NOMO-1 treated with dmso at 0.1 percent for 144 hours (cell line): ENCODE measurements at regions not wholly inside any gene's neighbourhood (a gene's known extent, or its start where the extent isn't known, plus 50 kb on each side); places are given as distances from the start of the nearest gene placed in this dataset.

Experiments used
- DNase-seq: peaks from one replicate; lab custom pipeline; 2025; ENCODE audit not compliant: unreplicated experiment; lab: John Stamatoyannopoulos, UW

DNA sequence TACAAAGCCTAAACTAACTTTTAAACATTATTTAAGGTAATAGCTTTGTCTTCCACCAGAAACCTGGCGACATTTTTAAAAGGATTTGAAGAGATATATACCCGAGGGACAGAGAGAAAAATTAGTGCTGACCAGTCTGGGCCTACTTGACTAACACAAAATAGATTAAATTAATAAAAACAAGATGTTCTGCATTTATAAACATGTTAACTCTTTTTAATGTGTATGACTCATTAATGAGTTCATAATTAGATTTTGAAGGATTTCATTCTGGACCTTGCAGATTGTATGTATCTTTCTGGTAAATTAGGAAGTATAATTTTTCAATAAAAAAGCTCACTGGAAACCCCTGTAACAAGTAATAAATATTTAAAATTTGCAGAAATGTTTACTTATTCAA lies 459.1 kb upstream of the CDH9 start:
- DNase-seq, result no peak

DNA sequence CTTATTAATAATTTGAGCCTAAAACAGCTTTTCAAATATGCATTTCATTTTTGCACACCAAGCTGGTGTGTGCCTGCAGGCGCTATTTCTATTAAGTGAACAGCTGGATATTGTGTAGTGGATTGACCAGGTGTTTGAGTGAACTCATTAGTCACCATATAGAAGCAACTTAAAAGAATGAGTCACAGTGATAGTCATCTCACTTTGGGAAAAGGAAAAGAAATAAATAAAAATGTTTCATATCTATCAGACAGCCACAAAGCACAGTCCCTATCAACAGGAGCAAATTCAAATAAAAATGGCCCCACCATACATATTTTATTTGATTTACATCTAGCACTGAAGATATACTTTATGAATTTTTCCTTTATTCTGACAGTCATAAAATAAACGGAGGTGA lies 456.5 kb upstream of the CDH9 start:
- no peak for DNase-seq

DNA sequence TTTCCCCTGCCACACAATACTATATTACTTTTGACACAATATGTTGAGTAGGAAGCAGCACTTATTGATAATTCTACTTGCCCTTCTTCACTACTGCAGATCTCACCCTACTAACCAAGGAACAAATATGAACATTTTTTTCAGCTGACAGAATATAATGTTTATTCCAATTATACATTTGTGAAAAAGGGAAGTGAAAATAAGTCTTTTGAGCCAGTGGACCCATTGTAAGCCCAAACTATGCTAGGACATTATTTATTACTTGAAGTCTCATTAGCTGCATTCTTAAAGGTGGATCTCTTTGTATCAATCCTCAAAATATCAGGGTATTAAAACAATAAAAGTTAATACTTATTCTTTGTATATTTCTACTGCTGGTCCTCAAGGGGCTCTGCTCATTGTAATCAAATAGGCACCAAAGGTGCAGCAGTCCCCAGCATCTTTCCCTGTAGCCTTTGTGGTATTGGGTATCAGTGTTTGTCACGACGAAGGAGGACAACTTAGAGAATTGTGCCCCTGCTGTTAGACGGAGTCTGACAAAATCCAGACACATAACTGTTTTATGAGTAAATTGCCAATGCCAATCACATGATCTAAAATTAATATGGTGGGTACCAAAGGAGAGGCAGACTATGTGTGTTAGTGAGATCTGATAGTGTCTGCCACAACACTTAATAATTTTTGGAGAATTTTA lies 453.5 kb upstream of the CDH9 start:
- no peak for DNase-seq

DNA sequence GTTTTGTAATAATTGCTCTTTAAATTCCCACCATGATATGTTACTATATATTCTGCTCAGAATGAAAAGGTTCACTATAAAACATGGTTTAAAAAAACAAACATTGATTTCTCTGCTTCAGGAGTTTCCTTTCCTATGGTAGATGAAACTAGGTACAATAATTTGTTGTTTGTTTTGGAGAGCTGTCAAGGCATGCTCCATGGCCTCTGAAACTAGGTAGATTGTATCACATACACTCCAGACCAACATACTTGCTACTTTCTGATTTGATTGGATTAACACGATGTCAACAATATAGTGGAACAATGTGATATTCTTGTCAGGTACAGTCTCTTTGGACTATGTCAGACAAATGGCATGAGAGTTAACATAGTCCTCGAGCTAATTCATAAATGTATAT lies 452.7 kb upstream of the CDH9 start:
- DNase-seq, result no peak

DNA sequence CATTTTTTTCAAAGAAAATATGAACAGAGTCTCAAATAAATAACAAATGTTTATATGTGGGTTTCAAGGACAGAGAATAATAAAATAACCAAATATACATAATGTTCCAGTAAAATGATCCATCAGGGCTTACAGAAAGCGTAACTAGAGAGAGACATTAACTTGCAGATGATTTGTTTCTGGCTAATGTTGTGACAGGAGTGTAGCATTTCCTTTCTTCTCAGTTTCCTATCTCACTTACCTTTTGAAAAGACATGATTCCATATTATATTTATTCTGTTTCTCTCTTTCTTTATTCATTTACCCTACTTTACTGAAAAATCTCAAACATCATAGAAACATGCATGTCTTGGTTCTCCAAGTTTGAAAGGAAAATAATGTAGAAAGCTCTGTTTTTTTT lies 451.3 kb upstream of the CDH9 start:
- no peak for DNase-seq

DNA sequence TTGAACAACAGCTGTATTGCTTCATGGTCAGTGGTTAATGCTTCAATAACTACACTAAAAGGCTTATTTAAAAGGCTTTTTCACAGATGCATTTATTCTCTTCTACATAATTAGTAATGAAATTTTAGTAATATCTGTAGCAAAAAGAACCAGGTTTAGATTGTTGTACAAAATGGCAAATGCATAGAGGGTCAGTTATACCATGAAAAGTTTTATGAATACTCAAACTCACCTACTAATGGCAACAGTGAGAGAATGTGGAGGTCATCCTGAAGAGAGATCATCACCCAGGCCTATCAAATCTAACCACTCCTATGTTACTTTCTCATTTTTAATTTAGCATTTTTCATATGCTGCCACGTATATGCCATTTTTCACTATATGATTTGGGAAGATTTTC lies 444.3 kb upstream of the CDH9 start:
- no peak for DNase-seq

DNA sequence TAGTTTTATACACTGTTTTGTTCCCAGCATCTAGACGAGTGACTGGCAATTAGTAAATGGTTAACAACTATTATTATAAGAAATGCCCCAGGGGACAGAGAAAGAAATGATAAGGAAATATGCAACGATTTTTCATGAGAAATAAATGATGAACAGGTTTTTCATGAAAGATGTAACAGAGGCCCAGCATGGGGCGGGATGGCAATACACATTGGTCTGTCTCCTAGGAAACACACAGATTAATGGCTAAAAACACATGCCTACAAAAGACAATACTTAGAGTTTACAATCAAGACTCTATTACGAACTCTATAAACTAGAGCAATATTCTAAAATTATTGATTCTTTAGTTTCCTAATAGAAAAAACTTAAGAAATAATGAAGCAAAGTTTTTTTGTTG lies 441.5 kb upstream of the CDH9 start:
- DNase-seq, result no peak

DNA sequence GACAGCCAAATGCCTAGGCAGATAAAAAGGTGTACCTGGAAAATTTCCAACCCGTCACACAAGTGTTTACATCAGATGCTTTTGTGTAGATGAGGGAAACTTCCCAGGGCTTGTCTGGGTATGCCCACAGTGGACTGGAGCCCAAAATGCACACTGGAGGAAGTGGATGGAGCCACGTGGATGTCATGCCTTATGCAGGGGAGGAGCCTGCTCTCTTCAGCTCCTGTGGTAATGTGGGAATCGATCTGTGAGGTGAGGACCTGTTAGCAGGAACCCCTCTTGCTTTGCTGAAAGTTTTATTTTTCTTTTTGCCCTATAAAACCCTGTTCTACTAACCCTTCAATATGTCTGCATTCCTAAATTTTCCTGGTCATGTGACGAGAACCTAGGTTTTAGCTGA lies 439.2 kb upstream of the CDH9 start:
- DNase-seq, result no peak

DNA sequence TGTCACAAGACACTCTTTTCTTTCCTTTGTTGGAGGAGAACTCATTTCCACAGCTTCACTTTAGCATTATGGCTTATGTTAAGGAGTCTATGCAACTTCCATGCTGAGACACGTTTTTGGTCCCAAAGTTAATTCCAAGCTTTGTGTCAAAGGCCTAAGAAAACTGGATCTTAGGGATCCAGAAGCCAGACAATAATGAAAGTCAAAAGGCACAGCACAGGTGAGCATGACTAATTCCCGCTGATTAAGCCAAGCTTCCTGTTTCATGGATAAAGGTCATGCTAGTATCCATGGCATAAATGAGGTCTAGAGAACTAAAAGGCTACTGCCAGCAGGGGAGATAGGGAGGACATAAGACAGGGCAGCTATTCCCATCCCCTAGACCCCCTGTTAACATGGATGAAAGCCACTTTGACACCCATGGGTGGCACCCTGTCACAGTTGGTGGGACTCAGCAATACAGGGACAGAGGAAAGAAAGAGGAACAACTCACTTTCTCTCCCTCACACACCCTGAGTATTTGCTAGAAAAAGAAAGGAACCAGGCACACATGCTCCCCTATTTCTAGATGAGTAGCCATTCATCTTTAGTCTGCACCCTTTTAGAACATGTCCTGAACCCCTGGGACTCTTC lies 438.1 kb upstream of the CDH9 start:
- DNase-seq, result no peak

DNA sequence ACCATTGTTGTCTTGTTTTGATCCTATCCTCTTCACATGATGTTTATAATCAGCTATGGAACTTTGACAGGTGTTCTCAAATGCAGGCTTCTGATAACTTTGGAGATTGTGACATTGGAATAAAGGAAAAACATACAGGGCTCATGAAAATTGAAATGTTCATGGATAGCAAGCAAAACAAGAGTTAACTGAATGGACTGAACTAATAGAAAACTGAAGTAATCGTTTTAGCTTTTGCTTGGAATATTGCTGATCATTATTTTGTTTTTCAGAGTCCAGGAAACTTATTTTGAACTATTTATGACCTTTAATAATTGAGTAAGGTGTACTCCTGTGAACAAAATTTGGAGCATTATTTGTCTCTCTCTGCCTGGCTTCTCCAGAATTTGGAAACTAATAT lies 436.7 kb upstream of the CDH9 start:
- DNase-seq, result no peak

DNA sequence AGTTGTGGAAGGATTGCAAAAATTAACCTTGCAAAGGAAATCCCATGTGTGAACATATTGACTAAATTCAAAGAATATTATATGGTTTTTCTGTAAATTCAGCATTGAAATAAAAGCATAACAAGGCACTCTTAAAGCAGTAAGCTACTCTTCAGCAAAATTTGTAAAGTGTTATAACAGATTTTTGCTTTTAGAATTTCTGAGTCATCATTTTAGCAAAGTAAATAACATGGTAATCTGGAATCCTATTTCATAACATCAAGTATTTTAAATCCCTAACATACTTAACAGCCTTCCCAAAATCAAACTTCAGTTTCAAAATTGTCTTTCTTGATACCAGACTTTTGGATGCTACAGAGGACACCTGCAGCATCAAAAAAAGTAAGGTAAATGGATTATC lies 436.0 kb upstream of the CDH9 start:
- no peak for DNase-seq

DNA sequence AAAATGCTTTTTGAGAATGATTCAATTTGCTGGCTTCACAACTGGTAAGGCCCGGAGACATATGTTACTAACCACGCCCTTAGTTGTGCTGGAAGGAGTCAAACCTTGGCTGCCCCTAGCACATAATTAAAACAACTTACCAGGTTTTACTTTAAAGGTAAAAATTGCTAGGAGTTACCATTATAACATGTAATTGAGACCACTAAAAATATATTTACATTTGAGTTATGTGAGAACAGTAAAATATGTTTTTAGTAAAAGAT lies 435.6 kb upstream of the CDH9 start:
- no peak for DNase-seq

DNA sequence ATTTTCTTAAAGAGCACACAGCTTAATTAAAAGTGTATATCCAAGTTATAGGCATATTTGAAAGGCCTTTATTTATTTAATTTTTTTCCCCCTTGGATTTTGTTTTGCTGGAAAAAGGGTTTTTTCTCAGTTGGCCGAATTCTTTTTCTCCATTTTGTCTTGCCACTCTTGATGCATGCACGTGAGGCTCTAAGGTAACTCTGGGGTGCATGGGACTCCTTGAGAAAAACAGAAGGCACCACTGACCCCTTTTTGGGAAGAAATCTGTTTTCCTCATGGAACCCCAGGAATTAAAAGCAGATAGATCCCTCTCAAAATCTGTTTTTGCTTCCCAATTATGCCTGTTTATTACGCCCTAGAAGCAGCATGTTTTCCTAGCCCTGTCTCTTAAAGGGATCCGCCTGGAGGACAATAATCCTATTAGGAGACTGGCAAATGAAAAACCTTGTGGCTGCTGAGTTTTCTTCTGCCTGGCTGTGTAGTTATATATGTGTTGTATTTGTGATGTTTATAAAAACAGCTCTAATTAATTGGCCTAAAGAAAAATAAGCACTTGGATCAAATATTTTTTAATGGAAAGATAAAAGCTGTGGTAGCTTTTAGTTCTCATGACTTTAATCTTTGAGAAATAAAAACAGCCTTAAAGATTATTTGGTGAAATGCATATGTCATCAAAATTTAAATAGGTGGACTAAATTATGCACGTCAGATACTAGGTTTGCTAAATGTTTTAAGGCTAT lies 435.1 kb upstream of the CDH9 start:
- no peak for DNase-seq

DNA sequence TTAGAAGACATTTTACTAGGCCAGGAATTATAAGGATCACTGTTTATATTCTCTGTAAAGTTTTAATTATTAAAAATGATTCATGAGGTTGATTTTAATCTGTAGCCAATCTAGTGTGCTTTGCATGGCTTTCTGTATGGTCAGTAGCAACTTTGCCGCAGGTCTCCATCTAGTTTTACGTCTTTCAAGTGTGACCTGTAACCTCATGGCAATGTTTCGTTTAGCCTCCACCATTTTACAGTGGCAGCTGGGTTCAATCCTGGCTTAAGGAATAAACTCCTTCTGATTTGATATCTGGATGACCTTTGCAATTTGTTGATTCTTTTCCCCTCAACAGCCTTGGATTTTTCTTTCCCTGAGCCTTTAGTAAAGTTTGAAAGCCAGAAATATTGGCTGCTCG lies 434.5 kb upstream of the CDH9 start:
- no peak for DNase-seq

DNA sequence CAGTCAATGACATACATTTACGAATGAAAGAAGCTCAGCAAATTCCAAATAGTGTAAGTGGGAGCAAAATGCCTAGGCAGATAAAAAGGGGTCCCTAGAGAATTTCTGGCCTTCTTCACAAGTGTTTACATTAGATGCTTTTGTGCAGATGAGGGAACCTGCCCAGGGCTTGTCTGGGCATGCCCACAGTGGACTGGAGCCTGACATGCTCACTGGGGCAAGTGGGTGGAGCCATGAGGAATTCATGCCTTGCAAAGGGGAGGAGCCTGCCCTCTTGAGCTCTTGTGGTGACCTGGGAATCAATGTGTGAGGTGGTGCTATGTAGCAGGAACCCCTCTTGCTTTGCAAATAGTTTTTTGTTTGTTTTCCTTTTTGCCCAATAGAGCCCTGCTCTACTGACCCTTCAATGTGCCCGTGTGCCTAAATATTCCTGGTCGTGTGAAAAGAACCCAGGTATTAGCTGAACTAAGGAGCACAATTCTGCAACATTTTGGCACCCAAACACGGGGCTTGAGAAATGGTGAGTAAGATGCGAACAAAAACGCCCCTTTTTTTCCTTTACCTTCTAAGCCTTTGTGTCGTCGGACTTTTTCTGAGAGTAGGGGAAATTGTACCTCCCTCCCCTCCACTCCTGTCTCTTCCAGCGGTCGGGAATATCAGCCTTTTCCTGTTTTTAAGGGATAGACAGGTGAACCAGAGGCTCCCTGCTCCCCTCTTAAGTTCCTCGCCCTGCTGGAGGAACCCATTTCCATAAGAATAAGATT lies 433.8 kb upstream of the CDH9 start:
- DNase-seq, result no peak

DNA sequence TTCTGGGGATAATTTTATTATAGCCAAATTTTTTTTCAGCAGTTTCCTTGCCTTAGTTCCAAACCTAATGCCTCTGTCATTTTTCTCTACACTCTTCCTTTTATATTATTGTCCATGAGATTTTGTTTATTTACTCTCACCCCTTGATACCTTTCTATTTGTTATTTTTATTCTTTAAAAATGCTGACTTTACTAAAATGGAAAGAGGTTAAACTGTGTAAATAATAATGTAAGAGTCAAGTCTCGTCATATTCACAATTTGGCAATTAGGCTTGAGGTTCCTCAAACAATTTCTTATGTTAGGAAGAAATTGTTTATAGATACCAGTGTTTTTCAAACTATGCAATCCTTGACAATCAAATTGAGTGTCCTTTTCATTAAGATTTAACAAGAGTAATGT lies 428.6 kb upstream of the CDH9 start:
- no peak for DNase-seq

DNA sequence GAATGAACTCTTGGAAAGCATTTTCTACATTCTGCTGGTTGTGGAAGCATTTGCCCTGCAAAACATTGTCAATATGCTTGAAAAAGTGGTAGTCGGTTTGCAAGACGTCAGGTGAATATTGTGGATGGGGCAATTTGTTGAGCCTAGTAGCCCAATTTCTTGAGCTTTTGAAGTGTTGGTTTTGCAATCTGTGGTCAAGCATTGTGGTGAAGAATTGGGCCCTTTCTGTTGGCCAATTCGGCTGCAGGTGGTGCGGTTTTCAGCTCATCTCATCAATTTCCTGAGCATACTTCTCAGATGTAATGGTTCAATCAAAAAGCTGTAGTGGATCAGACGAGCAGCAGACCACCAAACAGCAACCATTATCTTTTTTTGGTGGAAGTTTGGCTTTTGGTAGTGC lies 426.8 kb upstream of the CDH9 start:
- peak; percentile 98 for DNase-seq

DNA sequence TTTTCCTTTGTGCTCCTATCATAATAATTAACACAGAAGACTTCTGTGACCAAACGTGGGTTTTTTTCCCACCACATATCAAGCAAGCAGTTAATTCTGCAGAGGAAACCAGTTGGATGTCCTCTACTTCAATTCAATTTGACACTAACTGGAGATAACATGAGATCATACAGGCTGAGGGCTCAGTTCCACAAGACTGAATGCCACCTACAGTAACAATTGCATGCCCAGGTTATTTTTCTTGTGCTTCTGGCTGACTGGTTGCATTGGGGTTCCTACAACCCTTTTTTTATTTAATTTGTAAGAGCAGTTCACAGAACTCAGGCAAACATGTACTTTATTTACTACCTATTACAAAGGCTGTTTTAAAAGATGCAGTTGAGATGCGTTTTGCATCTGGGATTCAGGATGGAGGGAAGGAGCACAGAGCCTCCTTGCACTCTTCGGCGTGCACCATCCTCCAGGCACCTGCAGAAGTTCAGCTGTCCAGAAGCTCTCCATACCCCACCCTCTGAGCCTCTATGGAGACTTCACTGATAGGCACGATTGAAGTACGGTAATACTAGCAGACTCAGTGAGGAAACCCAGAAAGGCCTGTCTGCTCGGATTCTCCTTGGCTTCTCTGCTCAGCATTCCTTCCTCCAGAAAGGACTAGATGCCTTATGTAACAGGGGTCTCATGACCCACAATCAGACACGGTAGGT lies 425.2 kb upstream of the CDH9 start:
- no peak for DNase-seq

DNA sequence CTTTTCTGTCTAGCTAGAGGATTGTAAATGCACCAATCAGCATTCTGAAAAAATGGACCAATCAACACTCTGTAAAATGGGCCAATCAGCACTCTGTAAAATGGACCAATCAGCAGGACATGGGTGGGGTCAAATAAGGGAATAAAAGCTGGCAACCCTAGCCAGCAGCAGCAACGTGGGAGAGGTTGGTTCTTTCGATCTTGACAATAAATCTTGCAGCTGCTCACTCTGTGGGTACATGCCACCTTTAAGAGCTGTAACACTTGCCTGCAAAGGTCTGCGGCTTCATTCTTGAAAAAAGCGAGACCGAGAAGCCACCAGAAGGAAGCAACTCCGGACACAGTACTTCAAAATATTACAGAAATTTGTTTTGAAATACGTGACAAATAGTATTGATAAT lies 424.6 kb upstream of the CDH9 start:
- no peak for DNase-seq

DNA sequence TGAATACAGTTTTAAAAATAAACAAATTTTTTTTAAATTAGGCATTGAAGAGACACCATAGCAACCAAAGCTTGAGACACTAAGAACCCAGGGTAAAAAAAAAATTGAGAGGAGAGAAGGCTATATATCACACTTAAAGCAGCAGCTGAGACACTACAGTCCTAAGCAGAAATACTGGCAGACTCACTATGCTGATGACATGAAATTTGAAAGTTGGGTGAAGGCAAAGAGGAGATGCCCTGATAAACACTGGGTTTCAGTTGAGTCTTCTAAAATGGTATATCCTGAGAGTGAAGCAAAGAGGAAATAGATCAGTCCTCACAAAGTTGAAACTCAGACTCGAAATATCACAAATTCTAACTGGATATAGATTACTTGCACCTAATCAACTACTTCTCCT lies 419.9 kb upstream of the CDH9 start:
- no peak for DNase-seq

DNA sequence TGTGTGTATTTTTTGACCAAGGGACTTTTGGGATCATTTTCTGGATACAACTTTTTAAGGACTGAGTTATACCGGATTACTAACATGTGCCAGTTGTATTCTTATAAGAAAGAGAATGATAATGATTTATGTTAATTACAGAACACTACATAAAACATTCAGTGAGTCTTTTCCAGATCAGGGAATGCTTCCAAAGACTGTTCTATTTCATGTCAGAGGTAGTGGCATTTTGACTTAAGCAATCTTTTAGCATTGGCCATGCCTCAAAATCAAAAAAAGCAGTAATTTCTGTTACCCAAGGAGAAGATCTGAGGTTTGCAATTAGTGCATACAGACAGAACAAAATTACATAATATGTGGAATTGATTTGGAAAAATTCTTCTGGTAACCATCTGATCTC lies 413.0 kb upstream of the CDH9 start:
- DNase-seq, result no peak
